Activated gamma-delta T cell treated with anti-CD3 and anti-CD28 coated beads, Interleukin-2, amount 50 U/mL, for 16 hours (primary cell): ENCODE measurements at regions not wholly inside any gene's neighbourhood (a gene's known extent, or its start where the extent isn't known, plus 50 kb on each side); places are given as distances from the start of the nearest gene placed in this dataset.

Experiments used
- DNase-seq: peaks from one replicate; pipeline ENCODE4 v3.0.0-alpha.2; 2020; ENCODE audit warnings: low read depth

DNA sequence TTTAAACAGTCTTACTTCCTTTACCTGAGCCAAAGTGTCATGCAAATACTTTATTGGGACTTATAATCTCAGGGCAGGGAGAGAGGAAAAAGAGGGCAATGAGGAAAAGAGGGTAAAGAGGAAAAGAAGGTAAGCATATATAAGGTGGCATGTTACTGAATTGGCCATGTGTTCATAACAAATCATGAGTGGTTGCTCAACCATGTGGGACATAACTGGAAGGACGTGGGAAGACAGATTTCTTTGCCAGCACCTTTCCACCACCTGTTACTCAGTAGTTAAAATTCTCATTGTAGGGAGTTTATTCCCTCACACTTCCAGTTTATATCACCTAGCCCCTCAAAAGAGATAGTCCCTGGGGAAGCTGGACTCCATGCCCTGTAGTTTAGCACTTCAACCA, 54.7 kb upstream of the TPRG1 start:
- no peak for DNase-seq

DNA sequence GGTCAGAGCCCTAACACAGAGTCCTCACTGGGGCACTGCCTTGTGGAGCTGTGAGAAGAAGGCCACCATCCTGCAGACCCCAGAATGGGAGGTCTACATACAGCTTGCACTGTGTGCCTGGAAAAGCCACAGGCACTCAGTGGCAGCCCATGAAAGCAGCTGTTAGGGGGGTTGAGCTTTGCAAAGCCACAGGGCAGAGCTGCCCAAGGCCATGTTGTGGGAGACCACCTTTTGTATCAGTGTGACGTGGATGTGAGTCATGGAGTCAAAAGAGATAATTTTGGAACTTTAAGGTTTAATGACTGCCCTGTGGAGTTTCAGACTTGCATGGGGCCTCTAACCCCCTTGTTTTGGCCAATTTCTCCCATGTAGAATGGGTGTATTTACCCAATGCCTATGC, 52.9 kb upstream of the TPRG1 start:
- DNase-seq, result no peak

DNA sequence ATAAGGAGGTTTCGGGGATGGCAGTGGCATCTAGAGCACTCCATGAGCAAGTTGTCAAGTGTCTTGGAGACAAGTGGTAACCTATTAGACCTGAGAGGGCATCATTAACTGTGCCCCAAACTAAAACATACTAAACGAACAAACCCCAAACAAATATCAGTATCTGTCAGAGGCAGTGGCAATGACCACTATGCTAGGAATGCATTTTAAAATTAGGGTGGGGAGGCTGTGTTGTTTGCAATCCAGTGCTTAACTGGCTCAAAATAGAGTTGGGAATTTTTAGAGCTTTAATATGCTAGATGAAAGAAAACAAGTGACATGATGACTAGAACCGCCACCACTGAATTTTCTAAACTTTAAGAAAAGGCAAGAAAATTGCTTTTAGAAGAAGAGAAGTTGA, 51.8 kb upstream of the TPRG1 start:
- no peak for DNase-seq

- no peak for DNase-seq
Measured at GRCh38 chr3:189121092-189121491, 50.7 kb upstream of the TPRG1 start.
